Osteoblast (primary cell): ENCODE measurements at regions not wholly inside any gene's neighbourhood (a gene's known extent, or its start where the extent isn't known, plus 50 kb on each side); places are given as distances from the start of the nearest gene placed in this dataset.
"Not testable (repeated sequence)": the region's sequence is repeated elsewhere in the genome, so short reads cannot be mapped to it uniquely, and the experiment has no call there.

ENCODE experiments used
- DNase-seq: peaks from one replicate; pipeline ENCODE4 v3.0.0; 2011; ENCODE audit warnings: low spot score, mixed read lengths; ENCODE audit not compliant: insufficient read length; ENCODE audit errors: missing footprints
- H2AFZ ChIP-seq: 2 replicates; pipeline ENCODE4 v1.6.0; 2011; ENCODE audit warnings: mild to moderate bottlenecking, low read length
- H3K27ac ChIP-seq: 2 replicates; pipeline ENCODE4 v1.5.1; 2011; ENCODE audit warnings: mild to moderate bottlenecking, low read depth, low read length, moderate library complexity
- H3K27me3 ChIP-seq: 2 replicates; pipeline ENCODE4 v1.6.0; 2012; ENCODE audit warnings: mild to moderate bottlenecking, control low read depth, inconsistent platforms, low read length, moderate library complexity; ENCODE audit not compliant: insufficient read depth
- H3K36me3 ChIP-seq: 2 replicates; pipeline ENCODE4 v1.5.1; 2011; ENCODE audit warnings: mild to moderate bottlenecking, low read length, control low read depth, moderate library complexity; ENCODE audit not compliant: insufficient read depth
- H3K4me1 ChIP-seq: 2 replicates; pipeline ENCODE4 v1.5.1; 2011; ENCODE audit warnings: mild to moderate bottlenecking, low read length, control low read depth, moderate library complexity; ENCODE audit not compliant: insufficient read depth
- H3K4me2 ChIP-seq: 2 replicates; pipeline ENCODE4 v1.6.0; 2011; ENCODE audit warnings: mild to moderate bottlenecking, low read length; ENCODE audit not compliant: insufficient read depth
- H3K4me3 ChIP-seq: fragments of 200-600 bp; sonication (generic); 3 replicates; pipeline ENCODE4 v1.5.1; 2012; ENCODE audit warnings: mild to moderate bottlenecking, low read length, inconsistent platforms; ENCODE audit not compliant: insufficient read depth
- H3K79me2 ChIP-seq: 2 replicates; pipeline ENCODE4 v1.6.0; 2012; ENCODE audit warnings: mild to moderate bottlenecking, low read length, control low read depth, inconsistent platforms; ENCODE audit not compliant: insufficient read depth
- H3K9me3 ChIP-seq: 2 replicates; pipeline ENCODE4 v1.5.1; 2011; ENCODE audit warnings: low read depth, low read length, control low read depth
- H4K20me1 ChIP-seq: 2 replicates; pipeline ENCODE4 v1.6.0; 2012; ENCODE audit warnings: mild to moderate bottlenecking, low read length, control low read depth; ENCODE audit not compliant: insufficient read depth
- TF ChIP-seq, protein P1 (sequence below): IDR thresholded peaks from 2 replicates; pipeline ENCODE4 v1.5.1; 2011; ENCODE audit warnings: mild to moderate bottlenecking, low read depth, low read length, moderate library complexity; ENCODE audit errors: extremely low read depth

GRCh38 chr12:46983959-46984841 is 95.2 kb upstream of the PCED1B start:
- DNase-seq: no peak
- Histone ChIP-seq H3K4me2 (no peak overlapping the region), H3K27me3 (no peaks in the 10 kb centered on the region), H3K9me3 (no peaks in the 10 kb centered on the region), H3K36me3 (no peaks in the 10 kb centered on the region), H3K79me2 (no peaks in the 10 kb centered on the region), H3K4me1 (no peaks in the 10 kb centered on the region), H4K20me1 (no peaks in the 10 kb centered on the region), H3K27ac (no peak overlapping the region), H2AFZ (no peak overlapping the region), H3K4me3 (no peak overlapping the region)
- TF ChIP-seq, protein P1, sequence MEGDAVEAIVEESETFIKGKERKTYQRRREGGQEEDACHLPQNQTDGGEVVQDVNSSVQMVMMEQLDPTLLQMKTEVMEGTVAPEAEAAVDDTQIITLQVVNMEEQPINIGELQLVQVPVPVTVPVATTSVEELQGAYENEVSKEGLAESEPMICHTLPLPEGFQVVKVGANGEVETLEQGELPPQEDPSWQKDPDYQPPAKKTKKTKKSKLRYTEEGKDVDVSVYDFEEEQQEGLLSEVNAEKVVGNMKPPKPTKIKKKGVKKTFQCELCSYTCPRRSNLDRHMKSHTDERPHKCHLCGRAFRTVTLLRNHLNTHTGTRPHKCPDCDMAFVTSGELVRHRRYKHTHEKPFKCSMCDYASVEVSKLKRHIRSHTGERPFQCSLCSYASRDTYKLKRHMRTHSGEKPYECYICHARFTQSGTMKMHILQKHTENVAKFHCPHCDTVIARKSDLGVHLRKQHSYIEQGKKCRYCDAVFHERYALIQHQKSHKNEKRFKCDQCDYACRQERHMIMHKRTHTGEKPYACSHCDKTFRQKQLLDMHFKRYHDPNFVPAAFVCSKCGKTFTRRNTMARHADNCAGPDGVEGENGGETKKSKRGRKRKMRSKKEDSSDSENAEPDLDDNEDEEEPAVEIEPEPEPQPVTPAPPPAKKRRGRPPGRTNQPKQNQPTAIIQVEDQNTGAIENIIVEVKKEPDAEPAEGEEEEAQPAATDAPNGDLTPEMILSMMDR: peak; percentile 83

DNA sequence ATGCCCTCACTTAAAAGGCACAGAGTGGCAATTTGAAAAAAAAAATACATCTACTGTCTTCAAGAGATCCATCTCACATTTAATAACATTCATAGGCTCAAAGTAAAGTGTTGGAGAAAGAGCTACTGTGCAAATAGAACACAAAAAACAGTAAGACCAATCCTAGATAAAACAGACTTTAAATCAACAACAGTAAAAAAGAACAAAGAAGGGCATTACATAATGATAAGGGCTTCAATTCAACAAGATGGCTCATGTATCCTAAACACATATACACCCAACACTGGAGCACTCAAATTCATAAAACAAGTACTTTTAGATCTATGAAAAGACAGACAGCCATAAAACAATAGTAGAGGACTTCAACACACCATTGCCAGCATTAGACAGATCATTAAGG is 93.6 kb upstream of the PCED1B start:
- H2AFZ ChIP-seq: no peak overlapping the region

GRCh38 chr12:46988122-46988521 is 91.3 kb upstream of the PCED1B start:
- not testable (repeated sequence) for H3K9me3 ChIP-seq, H3K4me3 ChIP-seq, H3K79me2 ChIP-seq, H4K20me1 ChIP-seq, H2AFZ ChIP-seq, H3K36me3 ChIP-seq, H3K27ac ChIP-seq, H3K4me1 ChIP-seq, H3K4me2 ChIP-seq, DNase-seq, H3K27me3 ChIP-seq

More for the DNA sequence above, 93.6 kb upstream of the PCED1B start:
- no peak overlapping the region for H3K4me2 ChIP-seq
- no peaks in the 10 kb centered on the region for H4K20me1 ChIP-seq
- TF ChIP-seq, protein P1: no peak
- H3K36me3 ChIP-seq: no peaks in the 10 kb centered on the region
- H3K4me3 ChIP-seq: no peak overlapping the region
- H3K9me3 ChIP-seq: no peaks in the 10 kb centered on the region
- H3K27ac ChIP-seq: no peak overlapping the region
- no peak for DNase-seq
- H3K4me1 ChIP-seq: no peaks in the 10 kb centered on the region
- no peaks in the 10 kb centered on the region for H3K79me2 ChIP-seq
- no peaks in the 10 kb centered on the region for H3K27me3 ChIP-seq

DNA sequence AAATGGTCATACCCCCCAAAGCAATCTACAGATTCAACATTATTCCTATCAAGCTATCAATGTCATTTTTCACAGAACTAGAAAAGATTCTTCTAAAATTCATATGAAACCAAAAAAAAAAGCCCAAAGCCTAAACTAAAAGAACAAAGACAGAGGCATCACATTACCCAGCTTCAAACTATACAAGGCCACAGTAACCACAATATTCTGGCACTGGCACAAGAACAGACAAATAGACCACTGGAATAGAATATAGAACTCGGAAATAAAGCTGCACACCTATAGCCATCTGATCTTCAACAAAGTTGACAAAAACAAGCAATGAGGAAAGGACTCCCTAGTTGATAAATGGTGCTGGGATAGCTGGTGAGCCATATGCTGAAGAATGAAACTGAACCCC is 89.2 kb upstream of the PCED1B start:
- no peak for DNase-seq

DNA sequence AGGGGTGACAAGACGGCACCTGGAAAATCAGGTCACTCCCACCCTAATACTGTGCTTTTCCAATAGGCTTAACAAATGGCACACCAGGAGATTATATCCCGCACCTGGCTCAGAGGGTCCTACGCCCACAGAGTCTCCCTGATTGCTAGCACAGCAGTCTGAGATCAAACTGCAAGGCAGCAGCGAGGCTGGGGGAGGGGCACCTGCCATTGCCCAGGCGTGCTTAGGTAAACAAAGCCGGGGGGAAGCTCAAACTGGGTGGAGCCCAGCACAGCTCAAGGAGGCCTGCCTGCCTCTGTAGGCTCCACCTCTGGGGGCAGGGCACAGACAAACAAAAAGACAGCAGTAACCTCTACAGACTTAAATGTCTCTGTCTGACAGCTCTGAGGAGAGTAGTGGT is 87.4 kb upstream of the PCED1B start:
- not testable (repeated sequence) for H3K27me3 ChIP-seq, H3K36me3 ChIP-seq, H3K4me1 ChIP-seq, H4K20me1 ChIP-seq, H3K79me2 ChIP-seq, H3K27ac ChIP-seq, H3K4me2 ChIP-seq, H2AFZ ChIP-seq, H3K9me3 ChIP-seq, H3K4me3 ChIP-seq, DNase-seq

More for the DNA sequence above, 89.2 kb upstream of the PCED1B start:
- no peak overlapping the region for H3K4me2 ChIP-seq
- no peaks in the 10 kb centered on the region for H3K36me3 ChIP-seq
- no peaks in the 10 kb centered on the region for H4K20me1 ChIP-seq
- H3K27me3 ChIP-seq: no peaks in the 10 kb centered on the region
- TF ChIP-seq, protein P1: no peak
- no peaks in the 10 kb centered on the region for H3K9me3 ChIP-seq
- H3K27ac ChIP-seq: no peak overlapping the region
- no peaks in the 10 kb centered on the region for H3K79me2 ChIP-seq
- H3K4me1 ChIP-seq: no peaks in the 10 kb centered on the region
- H3K4me3 ChIP-seq: no peak overlapping the region
- no peak overlapping the region for H2AFZ ChIP-seq
